DMS 273 treated with DMSO at 0.1 percent for 48 hours (cell line): ENCODE measurements at regions not wholly inside any gene's neighbourhood (a gene's known extent, or its start where the extent isn't known, plus 50 kb on each side); places are given as distances from the start of the nearest gene placed in this dataset.

Experiments used
- DNase-seq: peaks from one replicate; lab custom pipeline; 2025; lab: John Stamatoyannopoulos, UW

DNA sequence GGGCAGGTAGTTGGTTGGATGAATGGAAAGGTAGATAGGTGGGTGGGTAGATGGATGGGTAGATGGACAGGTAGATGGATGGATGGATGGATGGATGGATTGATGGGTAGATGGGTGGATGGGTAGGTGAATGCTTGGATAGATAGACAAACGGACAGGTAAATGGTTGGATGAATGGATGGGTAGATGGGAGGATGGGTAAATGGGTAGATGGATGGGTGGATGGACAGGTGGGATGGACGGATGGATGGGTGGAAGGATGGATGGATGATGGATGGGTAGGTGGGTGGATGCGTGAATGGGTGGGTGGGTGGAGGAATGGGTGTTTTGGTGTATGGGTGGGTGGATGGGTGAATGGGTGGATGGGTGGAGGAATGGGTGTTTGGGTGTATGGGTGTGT lies 50.1 kb upstream of the ASAP2 start:
- no peak for DNase-seq

DNA sequence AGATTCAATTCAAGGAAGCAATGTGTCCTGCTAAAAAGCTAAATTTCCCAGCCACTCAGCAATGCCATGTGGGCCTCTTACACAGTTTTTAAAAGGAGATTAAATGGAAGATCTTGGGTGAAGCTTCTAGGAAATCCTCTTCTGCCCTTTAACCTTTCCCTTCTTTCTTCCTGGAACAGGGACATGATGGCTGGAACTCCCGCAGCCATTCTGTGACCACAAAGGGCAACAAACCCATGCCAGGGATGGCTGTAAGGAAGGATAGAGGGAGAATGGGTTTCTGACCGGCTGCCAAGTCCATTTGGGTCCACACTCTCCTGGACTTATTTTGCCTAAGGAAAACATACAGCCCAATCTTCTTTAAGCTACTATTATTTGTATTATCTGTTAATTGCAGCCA lies 52.6 kb upstream of the ASAP2 start:
- no peak for DNase-seq

DNA sequence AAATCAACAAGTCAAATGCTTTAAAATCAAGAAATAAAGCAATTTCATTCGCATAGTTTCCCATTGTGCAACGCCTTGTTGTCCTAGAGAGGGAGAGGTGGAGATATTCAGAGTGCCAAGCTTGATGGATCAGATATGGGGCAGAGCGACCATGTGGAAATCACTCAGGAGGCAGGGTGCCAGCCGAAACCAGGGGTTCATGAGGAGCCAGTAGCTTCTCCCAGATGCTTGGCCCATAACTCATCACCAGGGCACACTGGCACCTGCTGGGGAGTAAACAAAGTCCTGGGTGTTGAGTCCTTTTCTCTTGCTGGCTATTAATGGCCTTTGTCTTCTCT lies 53.0 kb upstream of the ASAP2 start:
- no peak for DNase-seq

DNA sequence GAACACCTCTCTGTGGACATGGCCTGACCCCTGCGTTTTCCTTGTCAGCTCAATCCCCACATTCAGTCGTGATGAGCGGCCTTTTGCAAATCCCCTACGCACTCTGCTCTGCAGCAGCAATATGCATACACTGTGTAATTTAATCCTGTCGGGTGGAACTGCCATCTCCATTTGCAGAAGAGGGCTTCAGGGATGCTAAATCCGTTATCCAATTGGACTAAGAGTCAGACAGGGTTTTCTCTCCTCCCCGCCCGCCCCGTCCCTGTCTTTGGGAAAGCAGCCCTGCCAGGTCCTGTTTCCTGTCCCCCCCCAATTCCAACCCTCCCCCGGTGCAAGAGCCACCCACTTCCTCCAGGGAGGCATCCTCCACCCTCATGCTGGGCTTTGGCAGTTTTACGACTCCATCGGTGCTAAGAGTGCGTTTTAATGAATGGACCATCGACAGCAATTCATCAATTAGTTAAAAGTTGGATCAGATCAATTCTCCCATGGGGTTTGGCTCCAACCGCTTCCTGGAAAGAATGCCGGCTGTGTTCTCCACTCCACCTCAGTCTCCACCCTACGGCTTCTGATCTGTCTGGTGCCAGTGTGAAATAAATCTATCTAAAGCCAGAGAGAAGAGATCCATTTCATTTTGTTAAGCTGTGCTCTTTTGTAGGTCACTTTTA lies 53.5 kb upstream of the ASAP2 start:
- no peak for DNase-seq

DNA sequence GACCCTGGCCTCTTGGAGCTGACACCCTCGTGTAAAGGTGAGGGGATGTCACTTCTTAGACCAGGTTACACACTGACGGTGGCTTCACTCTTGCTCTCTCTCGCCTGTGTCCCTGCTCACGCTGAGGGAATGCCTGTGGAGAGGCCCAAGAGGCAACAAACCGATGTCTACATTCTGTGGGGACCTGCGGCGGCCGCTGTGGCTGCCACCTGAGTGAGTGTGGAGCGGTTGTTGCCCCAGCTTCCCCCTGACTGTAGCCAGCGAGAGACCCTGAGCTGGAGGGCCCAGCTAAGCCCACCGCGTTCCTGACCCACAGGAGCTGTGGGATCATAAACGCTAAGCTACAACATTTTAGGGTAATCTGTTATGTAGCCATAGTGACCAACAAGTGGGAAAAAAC lies 55.7 kb upstream of the ASAP2 start:
- DNase-seq = no peak

DNA sequence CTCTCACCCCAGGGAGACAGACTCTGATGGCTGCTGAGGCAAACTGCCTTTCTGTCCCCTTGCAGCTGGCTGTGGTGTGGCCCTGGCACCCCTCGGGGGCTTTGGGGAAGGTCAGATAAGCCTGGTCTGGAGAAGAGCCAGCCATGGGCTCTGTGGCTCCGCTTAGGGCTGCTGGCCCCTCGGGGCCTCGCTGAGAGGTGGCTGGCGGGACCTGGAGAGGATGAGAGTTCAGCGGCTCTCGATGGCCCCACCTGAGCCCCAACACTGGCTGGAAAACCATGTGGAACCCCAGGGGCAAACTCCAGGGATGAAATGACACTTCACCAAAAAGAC lies 56.1 kb upstream of the ASAP2 start:
- DNase-seq = no peak

DNA sequence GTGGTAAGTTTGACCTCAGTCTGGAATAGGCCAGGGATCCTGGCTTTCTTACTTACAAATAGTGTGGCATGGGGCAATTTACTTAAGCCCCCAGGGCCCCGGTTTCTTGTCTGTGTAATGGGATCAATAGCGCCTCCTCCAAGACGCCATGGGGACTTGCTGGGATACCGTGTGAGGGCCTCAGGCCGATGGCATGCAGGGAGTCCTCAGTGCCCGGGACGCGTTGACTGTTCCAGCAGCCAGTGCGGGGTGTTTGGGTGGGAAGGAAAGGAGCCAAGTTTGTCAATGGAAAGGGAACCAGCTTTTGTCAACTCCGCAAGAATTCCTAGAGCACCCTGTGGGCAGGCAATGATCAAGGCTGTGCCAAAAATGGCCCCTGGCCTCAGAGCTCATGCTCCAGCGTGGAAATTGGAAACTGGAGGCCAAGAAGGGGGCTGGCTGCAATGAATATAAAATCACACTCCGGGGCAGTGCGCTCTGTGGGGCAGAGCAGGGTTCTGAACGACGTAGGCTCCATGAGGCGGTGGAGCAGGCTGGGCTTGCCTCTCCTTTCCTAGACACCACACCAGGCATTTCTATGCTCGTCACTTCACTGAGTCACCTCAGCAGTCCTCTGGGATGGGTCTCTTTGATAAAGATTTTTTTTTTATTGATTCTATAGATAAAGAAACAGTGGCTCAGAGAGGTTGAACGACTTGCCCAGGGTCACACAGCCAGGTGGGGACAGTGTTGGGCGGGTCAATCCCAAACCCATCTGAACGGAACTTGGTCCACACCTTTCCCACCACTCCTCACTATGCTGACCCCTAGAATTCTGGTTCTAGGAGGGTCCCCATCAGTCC lies 56.7 kb upstream of the ASAP2 start:
- no peak for DNase-seq

DNA sequence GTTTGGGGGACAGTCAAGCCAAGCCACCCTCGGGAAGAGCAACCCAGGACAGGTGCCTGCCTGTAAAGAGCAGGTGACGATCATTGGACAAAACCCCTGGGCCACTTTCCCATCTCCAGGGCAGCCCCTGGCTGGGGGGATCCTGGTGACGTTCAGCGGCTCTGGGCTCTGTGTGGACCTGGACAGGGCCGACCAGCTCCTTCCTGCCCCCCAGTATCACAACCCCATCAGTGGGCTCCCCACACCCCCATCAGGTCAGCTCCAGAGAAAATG lies 57.3 kb upstream of the ASAP2 start:
- DNase-seq = no peak

DNA sequence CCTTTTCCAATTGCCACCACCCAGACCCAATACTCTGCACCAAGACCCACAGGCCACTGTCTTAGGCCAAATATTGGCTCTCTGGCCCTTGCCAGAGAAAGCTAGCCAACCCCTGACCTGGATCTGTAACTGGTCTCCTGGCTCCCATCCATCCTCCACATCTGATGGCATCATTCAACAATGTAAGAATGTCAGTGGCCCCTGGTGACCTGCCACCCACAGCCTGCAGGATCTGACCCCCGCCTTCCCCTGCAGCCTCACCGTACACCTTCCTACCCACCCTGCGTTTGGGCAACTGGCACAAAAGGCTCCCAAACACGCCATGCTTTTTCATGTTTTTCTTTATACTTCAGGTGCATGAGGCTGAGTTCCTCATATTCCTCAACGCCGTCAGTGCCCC lies 60.0 kb upstream of the ASAP2 start:
- DNase-seq = no peak

DNA sequence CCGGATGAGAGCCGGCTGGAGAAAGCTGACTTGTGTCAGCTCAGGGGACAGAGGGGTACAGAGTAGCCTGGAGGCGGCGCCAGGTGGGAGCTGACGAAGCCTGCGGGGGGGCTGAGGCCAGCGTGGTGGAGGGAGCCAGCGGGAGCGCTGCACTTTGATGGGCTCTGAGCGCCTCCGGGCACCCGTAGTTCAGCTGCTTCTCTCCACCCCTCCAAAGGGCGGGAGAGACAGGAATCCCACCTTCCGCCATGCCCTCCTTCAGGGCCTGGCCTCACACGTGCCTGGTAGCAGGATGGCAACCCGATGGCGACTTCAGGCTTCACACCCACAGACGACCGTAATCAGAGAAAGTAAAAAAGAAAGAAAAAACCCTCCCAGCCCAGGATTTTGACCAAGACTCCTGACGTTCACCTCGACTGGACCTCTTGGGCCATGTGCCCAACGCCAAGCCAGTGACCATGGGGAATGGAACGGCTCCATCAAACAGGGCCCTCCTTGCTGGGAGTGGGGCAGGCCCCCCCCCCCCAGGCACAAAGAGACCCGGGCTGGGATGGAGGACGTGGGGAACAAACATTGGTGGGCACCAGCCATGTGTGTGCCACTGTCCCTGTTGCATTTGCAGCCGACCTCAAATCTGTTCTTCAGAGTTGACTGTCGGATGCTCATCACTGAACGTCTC lies 60.7 kb upstream of the ASAP2 start:
- no peak for DNase-seq

DNA sequence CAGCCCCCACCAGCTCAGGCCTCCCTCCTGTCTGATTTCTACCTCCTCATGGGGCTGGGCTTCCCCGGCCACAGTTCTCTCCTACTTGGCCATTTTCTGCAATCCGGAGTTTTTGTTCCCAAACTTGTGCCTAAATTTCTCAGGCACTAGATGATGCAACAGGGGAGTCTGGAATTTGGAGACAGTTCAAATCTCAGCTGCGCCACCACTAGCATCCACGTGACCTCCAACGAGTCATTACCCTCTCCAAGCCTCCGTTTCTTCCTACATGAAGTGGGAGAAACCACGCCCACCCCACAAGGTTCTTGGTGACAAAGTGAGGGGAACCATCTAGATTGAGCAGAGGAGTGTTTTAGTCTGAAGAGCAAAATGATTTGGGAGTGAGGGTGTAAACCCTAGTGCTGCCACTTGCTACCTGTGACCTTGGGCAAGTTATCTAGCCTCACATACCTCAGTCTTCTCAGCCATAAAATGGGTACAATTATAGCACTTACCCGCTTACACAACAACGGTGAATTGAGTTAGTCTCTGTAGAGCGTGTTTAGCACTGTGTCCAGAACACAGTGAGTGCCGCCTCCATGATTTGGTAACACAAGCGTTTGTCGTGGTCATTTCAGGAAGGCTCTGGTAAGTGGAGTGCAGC lies 61.4 kb upstream of the ASAP2 start:
- no peak for DNase-seq

DNA sequence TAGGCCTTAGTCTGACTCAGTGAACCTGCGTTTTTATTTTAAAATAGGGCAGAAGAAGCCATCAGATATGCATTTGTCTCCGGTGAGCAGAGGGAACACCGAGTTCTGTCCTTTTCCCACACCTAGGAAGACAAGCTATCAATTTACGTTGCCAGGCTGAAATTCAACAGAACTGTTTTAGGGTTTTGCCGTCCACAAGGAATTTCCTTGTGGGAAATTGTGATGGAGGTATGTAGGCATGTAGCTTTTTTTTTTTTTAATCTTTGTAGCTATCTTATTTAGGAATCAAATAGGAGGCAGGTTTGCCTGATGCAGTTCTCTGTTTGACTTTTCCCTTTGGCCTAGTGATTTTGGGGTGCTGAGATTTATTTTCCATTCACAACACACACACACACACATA lies 62.0 kb upstream of the ASAP2 start:
- no peak for DNase-seq

DNA sequence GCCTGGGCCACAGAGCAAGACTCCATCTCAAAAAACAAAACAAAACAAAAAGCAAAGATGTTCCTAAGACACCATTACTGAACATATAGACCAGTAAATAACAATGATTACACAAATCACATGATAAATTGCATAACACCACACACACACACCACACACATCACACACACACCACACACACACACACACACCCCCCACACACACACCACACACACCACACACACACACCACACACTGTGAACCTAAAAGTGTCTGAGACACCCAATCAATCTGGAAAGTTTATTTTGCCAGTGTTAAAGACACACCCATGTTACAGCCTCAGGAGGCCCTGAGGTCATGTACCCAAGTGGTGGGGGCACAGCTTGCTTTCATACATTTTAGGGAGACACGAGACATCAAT lies 62.6 kb upstream of the ASAP2 start:
- DNase-seq = no peak

DNA sequence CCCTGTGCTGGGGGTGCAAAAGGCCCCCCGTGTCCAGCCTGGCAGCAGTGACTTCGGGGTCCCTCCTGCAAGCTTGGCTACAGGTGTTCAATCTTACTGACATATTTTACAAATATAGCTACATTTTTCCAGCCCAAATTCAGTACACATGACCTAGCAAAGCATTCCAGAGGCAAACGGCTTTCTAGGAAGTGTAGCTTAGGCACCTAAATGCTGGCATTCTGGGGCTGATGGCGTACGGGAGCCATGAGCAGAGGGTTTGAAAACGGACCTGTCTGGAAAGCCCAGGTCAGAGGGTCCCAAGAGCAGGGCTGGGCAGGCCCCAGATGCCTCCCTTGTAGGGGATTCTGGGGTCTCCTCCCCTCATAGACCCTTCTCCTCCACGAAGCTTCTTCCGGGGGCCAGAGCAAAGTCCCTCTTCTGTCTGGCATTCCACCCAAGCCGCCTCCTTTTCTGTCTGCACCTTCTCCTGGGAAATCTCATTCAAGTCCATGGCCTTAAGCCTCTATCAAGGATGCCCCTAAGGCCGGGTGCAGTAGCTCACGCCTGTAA lies 63.3 kb upstream of the ASAP2 start:
- DNase-seq = no peak

DNA sequence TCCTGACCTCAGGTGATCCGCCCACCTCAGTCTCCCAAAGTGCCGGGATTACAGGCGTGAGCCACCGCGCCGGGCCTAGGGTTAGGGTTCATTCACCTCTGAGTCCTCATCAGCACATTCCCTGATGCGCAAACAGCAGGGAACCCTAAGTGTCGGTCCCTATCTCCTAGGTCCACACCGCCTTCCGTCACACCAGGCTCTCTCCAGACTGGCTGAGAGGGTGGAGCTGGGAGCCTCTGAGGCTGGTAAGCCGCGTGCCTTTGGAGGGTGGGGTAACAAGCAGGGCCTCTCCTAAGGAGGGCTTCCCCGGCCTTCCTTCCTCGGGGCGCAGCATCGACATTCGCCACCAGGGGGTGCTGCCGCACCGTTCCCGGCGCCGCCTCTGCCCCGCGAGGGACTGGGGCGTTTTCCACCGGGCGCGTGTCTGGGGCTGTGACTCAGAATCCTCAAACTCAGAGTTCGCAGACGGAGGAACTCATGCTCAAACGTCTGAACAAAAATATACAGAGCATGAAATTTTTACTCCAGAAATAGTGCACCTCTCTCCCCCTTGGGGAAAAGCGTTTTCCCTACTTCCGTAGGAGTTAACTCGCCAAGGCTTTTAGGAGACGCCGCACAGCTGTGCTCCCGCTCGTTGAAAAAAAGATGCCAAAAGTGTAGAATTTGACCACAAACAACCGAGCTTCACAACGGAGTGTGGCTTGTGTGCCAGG lies 63.9 kb upstream of the ASAP2 start:
- peak; percentile 34 for DNase-seq

DNA sequence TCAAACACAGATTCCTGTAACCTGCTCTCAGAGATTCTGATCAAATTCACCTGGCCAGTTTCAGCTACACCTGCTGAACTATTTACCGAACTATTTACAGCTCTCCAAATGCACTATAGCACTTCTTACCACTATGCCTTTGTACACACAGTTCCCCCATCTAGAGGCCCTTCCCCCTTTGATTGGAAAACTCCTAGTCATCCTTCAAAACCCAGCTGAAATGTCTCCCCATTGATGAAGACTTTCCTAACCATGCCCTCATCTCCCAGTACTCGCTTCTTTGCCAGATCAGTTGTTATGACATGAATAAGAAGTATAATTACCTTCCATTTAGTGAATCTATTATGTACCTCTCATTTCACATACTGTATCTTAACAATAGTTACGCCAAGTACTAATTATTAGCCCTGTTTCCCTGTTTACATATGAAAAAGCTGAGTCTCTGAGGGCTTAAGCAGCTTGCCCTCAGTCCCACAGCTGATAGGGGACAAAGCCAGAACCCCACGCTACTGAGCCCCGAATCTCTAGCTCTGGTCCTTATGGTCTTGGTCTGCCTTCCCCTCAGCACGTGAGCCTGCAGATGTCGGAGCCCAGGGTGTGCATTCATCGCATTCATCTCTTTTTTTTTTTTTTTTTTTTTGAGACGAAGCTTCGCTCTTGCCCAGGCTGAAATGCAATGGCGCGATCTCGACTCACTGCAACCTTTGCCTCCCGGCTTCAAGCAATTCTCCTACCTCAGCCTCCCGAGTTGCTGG lies 64.7 kb upstream of the ASAP2 start:
- DNase-seq = no peak

DNA sequence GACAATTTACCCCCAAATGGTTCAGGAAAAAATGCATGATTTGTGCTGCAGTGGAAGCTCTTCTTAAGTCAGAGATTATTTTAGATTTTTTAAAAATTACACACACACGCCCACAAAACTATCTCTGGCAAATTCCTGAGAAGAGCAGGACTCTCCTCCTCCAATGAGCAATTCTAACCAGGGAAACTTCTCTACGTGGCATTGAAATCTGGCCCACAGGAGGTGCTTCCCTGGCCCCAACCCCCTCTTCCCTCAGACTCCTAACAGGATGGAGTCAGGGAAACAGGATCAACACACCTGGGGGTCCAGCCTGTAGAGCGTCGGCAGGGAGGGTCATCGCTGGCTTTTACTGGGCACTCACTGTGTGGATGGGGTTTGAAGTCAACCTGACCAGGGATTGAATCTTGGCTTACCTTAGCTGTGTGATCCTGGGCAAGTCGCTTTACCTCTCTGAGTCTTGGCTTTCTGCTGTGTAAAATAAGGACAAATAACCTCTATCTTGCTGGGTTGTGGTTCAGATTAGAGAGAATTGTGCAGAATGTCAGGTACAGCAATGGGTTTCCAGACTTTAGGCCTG lies 65.4 kb upstream of the ASAP2 start:
- no peak for DNase-seq

DNA sequence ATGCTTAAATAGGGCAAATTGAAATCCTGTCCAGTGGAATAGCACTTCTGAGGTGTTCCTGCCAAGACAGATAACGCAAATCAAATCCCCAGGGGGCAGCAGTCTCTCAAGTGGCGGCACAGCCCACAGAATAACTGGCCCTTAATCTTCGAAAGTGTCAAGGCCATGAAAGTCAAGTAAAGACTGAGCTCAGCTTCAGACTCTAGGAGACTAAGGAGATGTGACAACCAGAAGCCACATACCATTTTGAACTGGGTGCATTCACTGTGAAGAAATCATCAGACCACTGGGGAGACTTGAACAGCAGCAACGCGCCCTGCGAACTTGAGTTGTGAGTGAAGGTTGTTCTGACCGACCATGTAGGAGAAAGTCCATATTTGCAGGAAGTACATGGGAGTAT lies 66.0 kb upstream of the ASAP2 start:
- DNase-seq = no peak

DNA sequence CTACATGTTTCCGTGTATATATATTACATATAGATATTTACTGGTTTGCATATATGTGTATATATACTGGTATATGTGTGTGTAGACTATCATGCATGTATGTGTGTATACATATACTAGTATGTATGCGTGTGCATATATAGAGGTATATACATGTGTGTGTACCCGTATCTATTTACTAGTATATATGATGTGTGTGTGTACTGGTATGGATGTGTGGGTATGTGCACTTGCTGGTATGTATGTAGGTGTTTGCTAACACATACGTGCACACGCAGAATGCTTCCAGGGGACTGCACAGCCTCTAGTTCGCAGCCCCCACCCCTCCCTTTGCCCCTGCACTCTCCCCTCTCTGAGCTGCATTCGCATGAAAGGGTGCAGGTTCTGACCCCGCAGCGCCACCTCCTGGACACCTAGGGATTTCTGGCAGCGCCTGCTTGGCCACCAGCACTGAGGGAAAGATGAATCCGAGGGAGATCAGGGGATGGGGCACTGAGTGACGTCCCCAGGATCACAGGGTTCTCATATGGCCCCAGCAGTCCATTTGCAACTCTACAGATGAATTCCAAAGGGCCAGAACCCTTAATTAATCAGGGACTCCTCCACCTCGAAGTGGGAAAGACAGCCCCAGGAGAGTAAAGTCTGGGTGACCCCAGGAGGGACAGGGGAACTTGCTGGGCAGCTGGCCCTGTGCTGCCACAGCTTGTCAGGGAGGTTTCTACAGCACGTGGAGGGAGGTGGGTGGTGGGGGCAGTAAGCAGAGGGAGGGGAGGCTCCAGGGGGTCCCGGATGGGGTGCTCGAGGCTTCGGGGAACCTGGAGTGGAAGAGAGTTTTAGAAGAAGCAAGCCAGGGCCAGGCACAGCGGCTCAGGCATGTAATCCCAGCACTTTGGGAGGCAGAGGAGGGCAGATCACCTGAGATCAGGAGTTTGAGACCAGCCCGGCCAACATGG lies 66.8 kb upstream of the ASAP2 start:
- DNase-seq = no peak
